Aorta (tissue), 5 donors: ENCODE measurements at regions not wholly inside any gene's neighbourhood (a gene's known extent, or its start where the extent isn't known, plus 50 kb on each side); places are given as distances from the start of the nearest gene placed in this dataset.

Source experiments
- ATAC-seq: fragments of 200-7000 bp; cut with Tn5 transposase; one replicate; pipeline ENCODE4 v1.9.1; 2022; ENCODE audit warnings: moderate library complexity; ENCODE audit not compliant: low FRiP score
- DNase-seq, 2 donors: peaks; one replicate each; pipeline ENCODE4 v3.0.0-alpha.2; 2020
- H3K27ac ChIP-seq, 2 donors: one replicate each; pipeline ENCODE4 v1.5.1; 2013; ENCODE audit warnings: low read length in 2 of 2, mild to moderate bottlenecking in 2 of 2, moderate library complexity in 2 of 2, control low read depth in 1 of 2, inconsistent platforms in 1 of 2, low read depth in 1 of 2
- H3K27me3 ChIP-seq, 2 donors: one replicate each; pipeline ENCODE4 v1.6.1; 2013; ENCODE audit warnings: control low read depth in 1 of 2, low read length in 1 of 2, mild to moderate bottlenecking in 1 of 2, moderate library complexity in 1 of 2; ENCODE audit not compliant: insufficient read depth in 2 of 2, control insufficient read depth in 1 of 2
- H3K36me3 ChIP-seq, 2 donors: one replicate each; pipeline ENCODE4 v1.6.1; 2013; ENCODE audit warnings: control low read depth in 1 of 2, low read length in 1 of 2, mild to moderate bottlenecking in 1 of 2; ENCODE audit not compliant: insufficient read depth in 2 of 2, control insufficient read depth in 1 of 2
- H3K4me1 ChIP-seq, 2 donors: one replicate each; pipeline ENCODE4 v1.6.1; 2013; ENCODE audit warnings: low read length in 2 of 2, control low read depth in 1 of 2, mild to moderate bottlenecking in 1 of 2, moderate library complexity in 1 of 2; ENCODE audit not compliant: insufficient read depth in 2 of 2, control insufficient read depth in 1 of 2
- H3K4me3 ChIP-seq, 2 donors: one replicate each; pipeline ENCODE4 v1.5.1; 2013; ENCODE audit warnings: low read length in 2 of 2, control low read depth in 1 of 2, mild to moderate bottlenecking in 1 of 2
- H3K9me3 ChIP-seq: one replicate; pipeline ENCODE4 v1.6.1; 2013; ENCODE audit warnings: mild to moderate bottlenecking, low read length; ENCODE audit not compliant: control insufficient read depth
- WGBS, 2 donors: extraction: QIAGEN DNeasy Blood & Tissue Kit; methylation state at CpG; one replicate each; pipeline ENCODE4 v1.1.7; 2013; 5-methylcytosine and 5-hydroxymethylcytosine counted together
- intact Hi-C, 2 donors: fragments of 100-400 bp; cut with DNase I; formaldehyde crosslinking; loops; one replicate each; pipeline versions ENCODE4 v1.14.2 to v1.15.0; 2022
- donor health status: healthy with polysubstance abuse.
- donor health status: Bipolar disorder and iron deficiency.
- donor health status: DM: no; HTN: no; CAD: no.
- donor health status: DM: no; HTN: no; CAD: no.
- donor health status: DM: yes; HTN: yes; CAD: no.

DNA sequence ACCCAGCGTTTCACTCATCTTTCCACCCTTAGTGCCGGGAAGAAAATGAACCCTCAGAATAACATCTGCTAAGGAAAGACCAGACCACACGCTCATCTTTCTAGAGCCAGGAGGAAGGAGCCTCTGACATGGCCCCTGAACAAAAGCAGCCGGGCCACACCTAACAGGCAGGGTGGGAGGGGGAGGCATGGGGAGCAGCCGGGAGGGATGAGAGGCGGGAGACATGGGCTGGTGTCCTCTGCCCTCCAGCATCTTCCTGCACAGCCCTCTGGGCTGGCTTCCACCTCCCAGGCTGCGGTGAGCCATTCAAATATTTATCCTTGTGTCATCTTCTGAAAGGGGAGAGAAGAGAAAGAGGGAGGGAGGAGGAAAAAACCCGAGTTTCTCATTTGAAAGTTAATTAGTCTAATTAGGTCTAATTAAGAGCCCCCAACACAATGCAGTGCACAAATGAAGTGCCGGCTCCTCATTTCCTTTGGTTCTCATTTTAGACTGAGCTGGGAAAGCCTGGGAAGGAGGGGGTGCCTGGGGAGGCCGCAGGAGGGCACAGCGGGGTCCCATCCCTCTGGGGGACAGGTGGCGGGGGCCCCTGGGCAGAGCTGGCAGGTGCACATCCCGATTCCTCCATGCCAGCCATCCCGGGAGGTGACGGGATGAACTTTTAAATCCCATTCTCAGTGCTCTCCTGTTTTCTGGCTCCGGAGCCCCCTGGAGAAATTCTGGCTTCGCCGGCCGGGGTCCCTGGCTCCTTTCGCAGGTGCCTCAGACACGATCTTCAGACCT, 90.5 kb downstream of the ENGASE start:
- no peak for ATAC-seq
- H3K9me3 ChIP-seq: no peaks in the 10 kb centered on the region
- H3K27ac ChIP-seq: no peak overlapping the region
- no peak overlapping the region for H3K4me3 ChIP-seq
- H3K4me1 ChIP-seq: no peaks in the 10 kb centered on the region
- intact Hi-C loops: no loop called here
- no peak for DNase-seq
- H3K36me3 ChIP-seq: no peaks in the 10 kb centered on the region
- WGBS, 2 donors: 53 to 54% methylated on average over 21 of the region's 21 CpGs
- no peaks in the 10 kb centered on the region for H3K27me3 ChIP-seq

DNA sequence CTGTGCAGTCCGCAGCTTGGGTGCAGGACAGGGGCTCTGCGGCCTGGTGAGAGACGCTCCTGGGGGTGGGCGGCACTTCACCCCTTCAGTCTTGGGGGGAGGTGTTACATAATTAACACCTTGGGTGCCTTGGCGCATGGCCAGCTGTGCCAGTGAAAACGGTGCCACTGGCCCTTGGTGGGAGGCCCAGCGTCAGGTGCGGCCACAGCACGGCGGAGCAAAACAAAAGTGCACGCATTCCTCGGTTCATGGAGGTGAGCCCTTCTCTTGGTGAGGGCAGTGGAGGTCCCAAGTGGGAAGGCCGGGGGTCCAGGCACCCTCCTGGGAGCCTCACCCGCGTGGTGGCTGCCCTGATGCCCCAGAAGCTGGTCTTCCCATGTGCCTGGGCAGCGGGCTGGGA, 89.8 kb downstream of the ENGASE start:
- no peaks in the 10 kb centered on the region for H3K9me3 ChIP-seq
- WGBS, 2 donors: 79 to 81% methylated on average over 16 of the region's 16 CpGs
- H3K36me3 ChIP-seq: no peaks in the 10 kb centered on the region
- H3K27me3 ChIP-seq: no peaks in the 10 kb centered on the region
- no peak overlapping the region for H3K4me3 ChIP-seq
- intact Hi-C loops: no loop called here
- no peak overlapping the region for H3K27ac ChIP-seq
- no peak for DNase-seq
- no peak for ATAC-seq
- H3K4me1 ChIP-seq: no peaks in the 10 kb centered on the region

DNA sequence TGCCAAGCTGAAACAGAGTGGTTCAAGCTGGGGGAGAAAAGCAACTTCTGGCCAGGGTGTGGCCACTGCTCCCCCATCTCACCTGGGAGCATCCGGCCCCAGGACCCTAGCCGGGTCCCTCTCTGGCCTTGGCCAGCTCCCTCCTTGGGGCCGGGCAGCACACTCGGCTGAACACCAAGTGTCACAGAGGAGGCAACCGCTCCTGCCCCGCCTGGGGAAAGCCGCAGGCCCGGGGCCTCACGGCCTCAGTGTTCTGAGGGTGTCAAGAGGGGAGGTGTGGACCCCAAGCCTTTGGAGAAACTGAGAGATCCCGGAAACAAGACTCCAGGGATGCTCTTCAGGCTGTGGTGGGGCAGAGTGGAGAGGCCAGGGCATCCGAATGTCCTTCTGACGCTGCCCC, 88.4 kb downstream of the ENGASE start:
- ATAC-seq: no peak
- 78% methylated on average over 11 to 12 of the region's 12 CpGs for WGBS, 2 donors
- no peaks in the 10 kb centered on the region for H3K4me1 ChIP-seq
- no peak overlapping the region for H3K4me3 ChIP-seq
- no peaks in the 10 kb centered on the region for H3K27me3 ChIP-seq
- DNase-seq: no peak
- intact Hi-C loops: no loop called here
- no peaks in the 10 kb centered on the region for H3K9me3 ChIP-seq
- H3K36me3 ChIP-seq: no peaks in the 10 kb centered on the region
- no peak overlapping the region for H3K27ac ChIP-seq

DNA sequence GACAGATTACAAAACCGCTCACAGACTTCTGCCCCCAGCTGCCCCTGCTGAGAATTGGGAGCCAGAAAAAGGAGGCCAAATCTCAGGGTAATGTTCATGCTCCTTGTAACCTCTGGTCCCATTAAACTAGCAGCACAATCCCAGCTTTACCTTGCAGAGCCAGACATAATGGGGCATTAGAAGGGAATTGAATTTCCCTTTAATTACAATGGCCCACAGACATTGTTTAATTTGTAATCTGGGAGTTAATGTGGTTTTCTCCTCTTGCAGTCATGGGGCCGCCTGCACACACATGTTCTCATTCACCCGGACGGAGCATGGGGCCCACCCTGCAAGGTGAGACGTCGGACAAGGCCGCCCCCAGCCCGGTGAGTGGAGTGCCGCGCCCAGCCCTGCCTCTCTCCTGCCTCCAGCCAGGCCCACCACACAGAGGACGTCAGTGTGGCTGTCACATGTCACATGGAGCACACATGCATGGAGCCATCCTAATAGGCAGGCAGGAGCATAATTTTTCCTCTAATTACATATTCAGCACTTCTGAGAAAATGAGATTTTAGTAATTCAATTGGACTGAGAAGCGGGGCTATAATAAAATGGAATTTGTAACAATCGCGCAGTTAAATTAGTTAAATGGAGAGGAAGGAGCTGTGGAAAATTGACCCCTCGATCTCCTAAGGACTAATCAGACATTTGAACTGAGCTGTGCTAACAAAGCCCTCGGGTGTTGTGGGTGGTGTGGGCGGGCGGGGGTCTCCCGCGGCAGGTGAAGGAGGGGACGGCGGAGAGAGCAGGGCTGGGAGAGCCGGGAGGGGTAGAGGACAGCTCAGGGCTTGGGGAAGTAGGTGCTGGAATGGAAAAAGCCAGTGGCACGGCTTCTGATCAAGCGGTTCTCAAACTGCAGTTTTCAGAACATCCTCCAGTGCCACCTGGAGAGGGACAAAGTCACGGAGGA, 87.7 kb downstream of the ENGASE start:
- Histone ChIP-seq H3K4me1 (no peaks in the 10 kb centered on the region), H3K27ac (no peak overlapping the region), H3K9me3 (no peaks in the 10 kb centered on the region), H3K27me3 (no peaks in the 10 kb centered on the region), H3K36me3 (no peaks in the 10 kb centered on the region), H3K4me3 (no peak overlapping the region)
- intact Hi-C loops: no loop called here
- ATAC-seq (no peak), DNase-seq (no peak)
- WGBS, 2 donors: 71 to 72% methylated on average over 26 of the region's 26 CpGs

DNA sequence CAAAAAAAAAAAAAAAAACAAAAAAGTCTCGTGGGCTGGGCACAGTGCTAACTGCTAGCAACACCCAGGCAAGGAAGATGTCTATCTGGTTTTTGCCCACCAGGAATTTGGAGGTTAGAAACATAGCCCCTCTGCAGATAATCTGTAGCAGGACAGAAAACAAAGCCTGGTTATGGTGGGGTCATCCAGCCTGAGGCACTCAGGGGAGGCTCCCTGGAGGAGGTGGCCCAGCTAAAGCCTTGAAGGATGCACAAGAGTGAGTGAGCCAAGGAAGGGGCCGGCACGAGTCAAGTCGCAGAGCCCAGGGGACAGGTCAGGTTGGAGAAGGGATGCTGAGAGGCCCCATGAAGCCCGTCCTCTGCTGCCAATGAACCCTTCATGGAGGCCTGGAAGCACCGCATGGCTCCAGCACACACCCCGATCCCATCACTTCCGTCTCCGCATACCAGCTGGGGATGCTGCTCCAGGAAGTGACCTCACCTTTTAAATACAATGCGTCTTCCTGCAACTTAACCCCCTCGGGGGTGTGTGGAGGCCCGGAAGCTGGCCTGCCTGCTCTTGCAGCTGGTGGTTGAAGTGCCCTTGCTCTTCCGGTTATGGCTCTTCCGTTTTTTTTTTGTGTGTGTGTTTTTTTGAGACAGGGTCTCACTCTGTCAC, 86.5 kb downstream of the ENGASE start:
- Histone ChIP-seq H3K27ac (no peak overlapping the region), H3K4me1 (no peaks in the 10 kb centered on the region), H3K27me3 (no peaks in the 10 kb centered on the region), H3K36me3 (no peaks in the 10 kb centered on the region), H3K4me3 (no peak overlapping the region), H3K9me3 (no peaks in the 10 kb centered on the region)
- no peak for DNase-seq
- WGBS, 2 donors: 46 to 54% methylated on average over 14 of the region's 14 CpGs
- intact Hi-C loops: no loop called here
- no peak for ATAC-seq

GRCh38 chr17:79159926-79160325, 85.3 kb downstream of the ENGASE start:
- no peaks in the 10 kb centered on the region for H3K4me1 ChIP-seq
- intact Hi-C loops: no loop called here
- H3K36me3 ChIP-seq: no peaks in the 10 kb centered on the region
- H3K9me3 ChIP-seq: no peaks in the 10 kb centered on the region
- 27 to 33% methylated on average over 13 of the region's 13 CpGs for WGBS, 2 donors
- H3K27me3 ChIP-seq: no peaks in the 10 kb centered on the region
- no peak overlapping the region for H3K27ac ChIP-seq
- H3K4me3 ChIP-seq: no peak overlapping the region
- ATAC-seq (no peak), DNase-seq (no peak)

GRCh38 chr17:79159471-79159870, 84.8 kb downstream of the ENGASE start:
- 64 to 74% methylated on average over 6 of the region's 6 CpGs for WGBS, 2 donors
- no peak for DNase-seq
- Histone ChIP-seq H3K4me3 (no peak overlapping the region), H3K9me3 (no peaks in the 10 kb centered on the region), H3K27ac (no peak overlapping the region), H3K36me3 (no peaks in the 10 kb centered on the region), H3K27me3 (no peaks in the 10 kb centered on the region), H3K4me1 (no peaks in the 10 kb centered on the region)
- ATAC-seq: no peak
- intact Hi-C loops: no loop called here

DNA sequence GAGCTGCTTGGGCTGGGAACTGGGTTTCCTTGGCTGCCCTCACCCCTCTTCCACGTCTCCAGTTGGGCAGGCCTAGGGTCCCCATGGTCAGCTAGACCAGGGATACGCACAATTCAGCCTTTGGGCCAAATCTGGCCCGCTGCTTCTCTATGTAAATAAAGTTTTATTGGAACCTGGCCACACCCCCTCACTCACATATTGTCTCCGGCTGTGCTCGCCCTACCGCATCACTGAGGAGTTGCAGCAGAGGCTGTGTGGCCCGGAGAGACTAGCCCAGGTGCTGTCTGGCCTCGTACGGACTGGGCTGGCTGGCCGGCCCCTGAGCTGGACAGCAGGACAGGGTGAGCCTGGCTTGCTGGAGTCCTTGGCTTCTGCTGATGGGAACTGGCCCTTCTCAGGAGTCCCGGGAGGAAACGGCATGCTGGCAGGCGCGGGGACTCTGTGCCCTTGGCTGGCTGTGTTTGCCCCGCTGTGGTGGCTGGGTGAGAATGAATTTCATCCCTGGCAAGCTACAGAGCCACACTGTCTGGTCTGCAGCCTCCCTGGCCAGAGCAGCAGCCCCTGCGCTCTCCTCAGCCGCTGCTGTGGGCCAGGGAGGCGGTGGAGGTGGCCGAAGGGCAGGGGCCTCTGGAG, 82.0 kb downstream of the ENGASE start:
- no peaks in the 10 kb centered on the region for H3K4me1 ChIP-seq
- intact Hi-C loops: no loop called here
- H3K36me3 ChIP-seq: no peaks in the 10 kb centered on the region
- DNase-seq (no peak), ATAC-seq (no peak)
- no peak overlapping the region for H3K27ac ChIP-seq
- H3K4me3 ChIP-seq: no peak overlapping the region
- no peaks in the 10 kb centered on the region for H3K27me3 ChIP-seq
- WGBS, 2 donors: 57 to 73% methylated on average over 19 of the region's 19 CpGs
- H3K9me3 ChIP-seq: no peaks in the 10 kb centered on the region
